Karpas-422 (cell line): ENCODE measurements at regions not wholly inside any gene's neighbourhood (a gene's known extent, or its start where the extent isn't known, plus 50 kb on each side); places are given as distances from the start of the nearest gene placed in this dataset.

Source experiments
- DNase-seq: peaks from one replicate; pipeline ENCODE4 v3.0.0-alpha.2; 2015
- H2AFZ ChIP-seq: fragments of 200-600 bp; sonication (generic); 2 replicates; pipeline ENCODE4 v1.6.1; 2014; ENCODE audit warnings: antibody characterized with exemption, low read length, mixed read lengths
- H3K27ac ChIP-seq: fragments of 200-600 bp; sonication (generic); 2 replicates; pipeline ENCODE4 v1.5.1; 2014; ENCODE audit warnings: mild to moderate bottlenecking, low read length, moderate library complexity
- H3K27me3 ChIP-seq: fragments of 200-600 bp; sonication (generic); 2 replicates; pipeline ENCODE4 v1.6.1; 2014; ENCODE audit warnings: low read length, mixed read lengths
- H3K36me3 ChIP-seq: fragments of 200-600 bp; sonication (generic); 2 replicates; pipeline ENCODE4 v1.6.1; 2014; ENCODE audit warnings: low read length, mixed read lengths; ENCODE audit not compliant: insufficient read depth
- H3K4me1 ChIP-seq: fragments of 200-600 bp; sonication (generic); 2 replicates; pipeline ENCODE4 v1.6.1; 2014; ENCODE audit warnings: mild to moderate bottlenecking, low read length, mixed read lengths
- H3K4me2 ChIP-seq: fragments of 200-600 bp; sonication (generic); 2 replicates; pipeline ENCODE4 v1.6.1; 2014; ENCODE audit warnings: low read length, low read depth, mild to moderate bottlenecking; ENCODE audit not compliant: poor library complexity, severe bottlenecking
- H3K4me3 ChIP-seq: fragments of 200-600 bp; sonication (generic); 2 replicates; pipeline ENCODE4 v1.5.1; 2014; ENCODE audit warnings: mild to moderate bottlenecking, antibody characterized with exemption, low read length, mixed read lengths
- H3K79me2 ChIP-seq: fragments of 200-600 bp; sonication (generic); 2 replicates; pipeline ENCODE4 v1.6.1; 2014; ENCODE audit warnings: mild to moderate bottlenecking, low read length, mixed read lengths
- H3K9ac ChIP-seq: fragments of 200-600 bp; sonication (generic); 2 replicates; pipeline ENCODE4 v1.6.0; 2014; ENCODE audit warnings: low read length
- H3K9me2 ChIP-seq: fragments of 200-600 bp; sonication (generic), shearing (Covaris generic); replicated peaks from 2 replicates; pipeline ENCODE4 v1.6.0; 2014; ENCODE audit warnings: mild to moderate bottlenecking, low read length, moderate library complexity; ENCODE audit not compliant: insufficient read depth
- H3K9me3 ChIP-seq: fragments of 300-700, 200-600 bp; sonication (generic); 2 replicates; pipeline ENCODE4 v1.6.1; 2014; ENCODE audit warnings: low read length, mixed read lengths
- H4K20me1 ChIP-seq: fragments of 200-600 bp; sonication (generic); 2 replicates; pipeline ENCODE4 v1.6.1; 2014; ENCODE audit warnings: mild to moderate bottlenecking, antibody characterized with exemption, low read length, low read depth; ENCODE audit not compliant: insufficient read depth

DNA sequence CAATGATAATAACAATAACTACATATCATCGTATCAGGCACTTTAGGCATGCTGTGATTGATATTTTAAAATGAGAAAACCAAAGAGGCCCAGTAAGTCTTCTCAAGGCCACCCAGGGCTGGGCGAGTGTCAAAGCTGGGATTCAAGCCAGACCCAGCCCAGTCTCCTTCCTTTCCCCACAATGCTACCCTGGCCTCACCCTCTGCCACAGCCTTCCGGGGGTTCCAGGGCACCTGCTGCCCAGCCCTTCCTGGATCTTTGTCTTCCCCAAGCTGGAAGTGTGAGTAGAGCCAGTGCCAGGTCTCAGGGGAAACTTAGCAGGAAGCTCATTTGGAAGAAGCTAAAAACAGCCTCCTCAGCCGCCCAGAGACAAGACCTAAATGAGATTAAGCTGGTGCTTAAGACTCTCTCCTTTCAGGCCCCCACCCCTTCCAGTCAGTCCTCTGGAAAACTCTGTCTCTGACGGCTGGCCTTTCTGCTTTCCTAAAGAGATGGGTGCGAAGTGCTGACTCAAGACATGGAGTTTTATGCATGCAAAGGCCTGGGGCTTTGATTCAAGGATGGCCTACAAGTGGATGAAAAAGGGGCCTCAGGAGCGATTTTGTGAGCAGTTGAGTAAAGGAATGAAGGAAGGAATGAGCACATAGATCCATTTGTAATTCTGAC lies 184.2 kb downstream of the KCNA5 start:
- no peaks in the 10 kb centered on the region for H3K36me3 ChIP-seq
- no peak overlapping the region for H3K27ac ChIP-seq
- DNase-seq, result no peak
- H3K9me3 ChIP-seq, result no peaks in the 10 kb centered on the region
- no peak overlapping the region for H3K4me3 ChIP-seq
- H3K79me2 ChIP-seq, result no peaks in the 10 kb centered on the region
- H4K20me1 ChIP-seq, result no peaks in the 10 kb centered on the region
- H3K27me3 ChIP-seq, result no peaks in the 10 kb centered on the region
- H3K9ac ChIP-seq, result no peak overlapping the region
- H3K4me1 ChIP-seq, result no peaks in the 10 kb centered on the region
- no peaks in the 10 kb centered on the region for H3K9me2 ChIP-seq
- no peak overlapping the region for H3K4me2 ChIP-seq
- H2AFZ ChIP-seq, result no peak overlapping the region

DNA sequence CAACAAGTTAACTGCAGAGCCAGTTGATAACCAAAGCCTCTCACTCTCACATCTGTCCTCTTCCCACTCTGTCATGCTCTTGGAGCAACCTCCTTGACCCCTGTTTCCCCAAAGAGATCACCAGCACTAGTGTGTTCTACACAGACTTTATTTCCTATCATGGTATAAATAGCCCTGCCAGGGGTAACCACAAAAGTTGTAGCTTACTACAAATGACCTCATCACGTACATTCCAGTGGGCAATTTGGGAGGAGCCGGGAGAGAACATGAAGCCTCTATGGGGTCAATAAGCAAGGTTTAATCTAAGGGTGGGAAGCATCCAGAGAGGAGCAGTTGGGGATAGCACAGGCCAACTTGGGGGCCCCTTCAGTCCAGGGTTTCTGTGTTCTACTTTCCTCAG lies 186.5 kb downstream of the KCNA5 start:
- Histone ChIP-seq H3K36me3 (no peaks in the 10 kb centered on the region), H3K27me3 (no peaks in the 10 kb centered on the region), H3K4me2 (no peak overlapping the region), H3K9me2 (no peaks in the 10 kb centered on the region), H3K4me3 (no peak overlapping the region), H3K9me3 (no peaks in the 10 kb centered on the region), H3K9ac (no peak overlapping the region), H2AFZ (no peak overlapping the region), H4K20me1 (no peaks in the 10 kb centered on the region), H3K27ac (no peak overlapping the region), H3K79me2 (no peaks in the 10 kb centered on the region), H3K4me1 (no peaks in the 10 kb centered on the region)
- no peak for DNase-seq

DNA sequence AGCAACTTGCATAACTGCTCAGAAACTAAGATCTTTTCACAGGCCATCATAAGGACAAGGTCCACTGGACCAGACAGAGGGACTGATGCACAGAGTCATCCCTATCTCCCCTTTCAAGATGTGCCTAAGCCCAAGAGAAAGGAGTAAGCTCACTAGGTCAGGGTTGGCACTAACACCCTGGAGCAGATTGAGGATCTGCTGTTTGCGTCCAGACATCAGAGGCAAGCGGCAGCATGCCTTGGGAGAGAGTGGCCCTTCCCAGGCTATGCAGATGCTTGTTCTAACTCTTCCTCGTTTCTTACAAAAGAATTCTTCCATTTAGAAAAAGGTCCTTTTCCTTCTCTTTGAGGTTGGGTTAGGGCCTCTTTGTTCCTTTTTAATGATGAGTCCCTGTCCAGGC lies 187.2 kb downstream of the KCNA5 start:
- no peak for DNase-seq
- H3K4me1 ChIP-seq, result no peaks in the 10 kb centered on the region
- no peaks in the 10 kb centered on the region for H3K9me3 ChIP-seq
- H3K9me2 ChIP-seq, result no peaks in the 10 kb centered on the region
- H3K9ac ChIP-seq, result no peak overlapping the region
- H3K27me3 ChIP-seq, result no peaks in the 10 kb centered on the region
- H3K4me3 ChIP-seq, result no peak overlapping the region
- no peaks in the 10 kb centered on the region for H3K79me2 ChIP-seq
- H3K36me3 ChIP-seq, result no peaks in the 10 kb centered on the region
- H3K27ac ChIP-seq, result no peak overlapping the region
- no peak overlapping the region for H3K4me2 ChIP-seq
- no peak overlapping the region for H2AFZ ChIP-seq
- no peaks in the 10 kb centered on the region for H4K20me1 ChIP-seq

DNA sequence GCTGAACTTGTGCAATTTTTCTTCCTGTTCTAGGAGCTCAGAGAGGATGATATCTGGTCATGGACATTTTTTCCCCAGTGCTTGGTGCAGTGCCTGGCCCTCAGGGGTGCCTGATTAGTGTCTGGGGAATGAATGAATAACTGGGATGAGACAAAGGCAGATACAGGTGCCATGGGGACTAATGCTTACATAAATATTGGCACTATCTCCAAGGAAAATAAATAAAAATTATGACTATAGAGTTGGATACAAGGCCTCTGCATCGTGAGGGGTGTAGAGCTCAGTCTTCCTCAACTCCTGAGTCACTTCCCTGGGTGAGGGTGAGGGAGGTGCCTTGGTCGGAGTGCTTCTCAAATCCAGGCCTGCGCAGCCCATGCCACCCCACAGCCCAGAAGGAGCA lies 188.6 kb downstream of the KCNA5 start:
- H3K4me1 ChIP-seq, result no peaks in the 10 kb centered on the region
- H3K9ac ChIP-seq, result no peak overlapping the region
- no peaks in the 10 kb centered on the region for H3K36me3 ChIP-seq
- H3K79me2 ChIP-seq, result no peaks in the 10 kb centered on the region
- no peak overlapping the region for H3K27ac ChIP-seq
- H3K27me3 ChIP-seq, result no peaks in the 10 kb centered on the region
- no peaks in the 10 kb centered on the region for H3K9me2 ChIP-seq
- H2AFZ ChIP-seq, result no peak overlapping the region
- DNase-seq, result no peak
- H4K20me1 ChIP-seq, result no peaks in the 10 kb centered on the region
- H3K4me3 ChIP-seq, result no peak overlapping the region
- H3K4me2 ChIP-seq, result no peak overlapping the region
- no peaks in the 10 kb centered on the region for H3K9me3 ChIP-seq

DNA sequence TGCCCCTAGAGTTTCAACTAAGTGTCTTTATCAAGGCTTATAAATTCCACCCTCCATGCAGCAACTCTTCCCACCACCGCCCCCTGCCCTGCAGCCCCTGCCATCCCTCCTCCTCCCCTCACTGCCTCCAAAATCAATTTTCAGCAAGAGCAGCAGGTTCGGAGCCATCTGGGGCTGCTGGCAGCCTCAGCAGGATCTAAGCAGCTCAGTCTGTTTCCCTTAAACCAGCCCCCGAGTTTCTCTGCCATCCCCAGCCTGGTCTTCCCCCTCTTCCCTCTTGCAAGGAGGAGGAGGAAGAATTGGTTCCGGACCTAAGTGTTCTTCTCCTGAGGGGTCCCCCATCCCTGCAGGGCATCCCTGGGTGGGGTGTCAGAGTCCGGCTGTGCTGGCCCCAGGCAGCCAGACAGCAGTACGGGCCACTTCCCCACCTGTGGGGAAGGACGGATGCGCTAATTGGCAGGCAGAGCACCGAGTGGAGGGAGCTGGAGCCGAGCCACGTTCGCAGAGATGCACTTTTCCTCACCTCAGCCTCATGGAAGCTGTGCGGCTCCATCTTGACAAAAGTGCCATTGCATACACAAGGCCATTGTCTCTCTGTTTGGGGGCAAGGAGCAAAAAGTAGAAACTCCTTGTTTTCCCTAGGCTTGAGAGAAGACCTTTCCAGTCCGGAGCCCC lies 189.3 kb downstream of the KCNA5 start:
- Histone ChIP-seq H3K36me3 (no peaks in the 10 kb centered on the region), H3K4me2 (no peak overlapping the region), H3K79me2 (no peaks in the 10 kb centered on the region), H3K27ac (no peak overlapping the region), H3K27me3 (no peaks in the 10 kb centered on the region), H3K9me3 (no peaks in the 10 kb centered on the region), H3K9ac (no peak overlapping the region), H3K4me1 (no peaks in the 10 kb centered on the region), H3K9me2 (no peaks in the 10 kb centered on the region), H2AFZ (no peak overlapping the region), H4K20me1 (no peaks in the 10 kb centered on the region), H3K4me3 (no peak overlapping the region)
- no peak for DNase-seq

DNA sequence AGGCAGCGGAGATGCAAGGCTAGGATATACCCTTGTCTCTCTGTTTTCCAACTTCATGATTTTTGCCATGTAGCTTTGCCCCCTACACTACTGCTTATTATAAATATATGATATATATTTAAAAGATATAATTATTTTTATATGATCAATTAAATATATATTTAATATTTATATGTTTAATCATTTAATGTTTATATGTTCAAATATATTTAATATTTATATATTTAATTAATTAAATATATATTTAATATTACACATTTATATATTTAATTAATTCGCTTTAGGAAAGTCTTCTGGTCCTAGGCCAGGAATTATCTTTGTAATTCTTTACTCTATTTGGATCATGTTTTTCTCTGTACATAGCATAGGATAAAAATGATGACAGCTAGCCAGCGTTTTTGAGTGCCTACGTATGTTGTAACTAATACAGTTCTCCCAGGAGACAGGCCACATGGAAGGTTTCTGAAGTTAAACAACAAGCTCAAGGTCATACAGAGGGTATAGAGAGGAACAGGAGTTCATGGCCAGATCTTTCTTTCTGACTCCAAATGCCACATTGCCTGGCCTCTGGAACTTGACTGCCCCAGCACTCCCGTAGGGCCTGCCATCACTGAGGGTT lies 192.5 kb downstream of the KCNA5 start:
- H3K27ac ChIP-seq, result no peak overlapping the region
- H3K4me1 ChIP-seq, result no peaks in the 10 kb centered on the region
- H3K9me2 ChIP-seq, result no peaks in the 10 kb centered on the region
- no peaks in the 10 kb centered on the region for H4K20me1 ChIP-seq
- DNase-seq, result no peak
- no peak overlapping the region for H3K9ac ChIP-seq
- H2AFZ ChIP-seq, result no peak overlapping the region
- no peaks in the 10 kb centered on the region for H3K9me3 ChIP-seq
- H3K27me3 ChIP-seq, result no peaks in the 10 kb centered on the region
- H3K36me3 ChIP-seq, result no peaks in the 10 kb centered on the region
- H3K79me2 ChIP-seq, result no peaks in the 10 kb centered on the region
- no peak overlapping the region for H3K4me2 ChIP-seq
- no peak overlapping the region for H3K4me3 ChIP-seq

DNA sequence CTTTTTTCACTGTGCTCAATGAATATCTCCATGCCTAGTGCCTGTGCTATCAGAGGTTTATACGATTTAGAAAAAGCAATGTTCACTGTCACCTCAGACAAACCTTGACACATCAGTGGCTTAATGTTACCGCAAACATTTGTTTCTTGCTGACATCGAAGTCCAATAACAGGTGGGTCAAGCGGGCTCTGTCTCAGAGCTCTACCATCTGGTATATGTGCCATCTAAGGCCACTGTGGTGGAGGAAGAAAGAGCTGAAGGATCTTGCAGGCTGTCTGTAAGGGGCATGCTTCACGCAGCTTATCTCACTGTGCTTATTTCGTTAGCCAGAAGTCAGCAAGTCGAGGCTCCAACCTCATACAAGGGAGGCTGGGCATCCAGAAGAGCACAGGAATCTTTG lies 189.5 kb upstream of the NTF3 start:
- Histone ChIP-seq H2AFZ (no peak overlapping the region), H3K27ac (no peak overlapping the region), H3K27me3 (no peaks in the 10 kb centered on the region), H3K4me3 (no peak overlapping the region), H3K9me3 (no peaks in the 10 kb centered on the region), H3K36me3 (no peaks in the 10 kb centered on the region), H3K9ac (no peak overlapping the region), H3K4me1 (no peaks in the 10 kb centered on the region), H3K4me2 (no peak overlapping the region), H4K20me1 (no peaks in the 10 kb centered on the region), H3K79me2 (no peaks in the 10 kb centered on the region), H3K9me2 (no peaks in the 10 kb centered on the region)
- no peak for DNase-seq

DNA sequence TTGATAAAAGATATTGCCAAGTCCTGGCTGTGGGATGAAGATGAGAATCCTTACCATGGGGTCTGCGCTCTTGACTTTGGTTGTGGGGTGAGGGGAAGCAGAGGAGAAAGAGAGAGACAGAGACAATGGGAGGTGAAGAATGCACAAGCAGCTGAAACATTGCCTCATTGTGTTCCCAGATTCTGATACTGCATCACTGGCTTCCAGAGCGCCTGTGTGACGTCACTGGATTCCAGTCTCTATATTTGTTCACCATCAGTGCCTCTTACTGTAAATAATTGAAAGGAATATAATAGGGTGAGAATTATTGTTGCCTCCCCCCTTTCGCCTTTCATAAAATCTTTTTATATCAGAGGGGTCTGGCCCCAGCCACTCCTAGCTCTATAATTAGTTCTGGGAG lies 188.9 kb upstream of the NTF3 start:
- no peak overlapping the region for H3K9ac ChIP-seq
- H3K36me3 ChIP-seq, result no peaks in the 10 kb centered on the region

More for the DNA sequence above, 188.9 kb upstream of the NTF3 start:
- DNase-seq, result no peak
- Histone ChIP-seq H3K9me3 (no peaks in the 10 kb centered on the region), H3K4me2 (no peak overlapping the region), H3K27ac (no peak overlapping the region), H2AFZ (no peak overlapping the region), H3K27me3 (no peaks in the 10 kb centered on the region), H3K4me1 (no peaks in the 10 kb centered on the region), H4K20me1 (no peaks in the 10 kb centered on the region), H3K9me2 (no peaks in the 10 kb centered on the region), H3K4me3 (no peak overlapping the region), H3K79me2 (no peaks in the 10 kb centered on the region)
